ENCODE measurements at regions not wholly inside any gene's neighbourhood (a gene's known extent, or its start where the extent isn't known, plus 50 kb on each side); places are given as distances from the start of the nearest gene placed in this dataset.
"Not testable (repeated sequence)": the region's sequence is repeated elsewhere in the genome, so short reads cannot be mapped to it uniquely, and the experiment has no call there.

- DNase-seq (ENCODE audit: low read depth in 1 of 2, low spot score in 1 of 2), result no peak
These were observed 202.2 kb upstream of the CXorf66 start for GRCh38 chrX:140167551-140167950.

- no peak for DNase-seq (ENCODE audit: low read depth in 1 of 2, low spot score in 1 of 2)
These were observed 200.5 kb upstream of the CXorf66 start for GRCh38 chrX:140165849-140166248.

GRCh38 chrX:140164391-140164790, 199.1 kb upstream of the CXorf66 start:
- DNase-seq (ENCODE audit: low read depth in 1 of 2, low spot score in 1 of 2), result no peak

- no peak for DNase-seq (ENCODE audit: low read depth in 1 of 2, low spot score in 1 of 2)
These were observed 198.2 kb upstream of the CXorf66 start for GRCh38 chrX:140163371-140164159.

- DNase-seq (ENCODE audit: low read depth in 1 of 2, low spot score in 1 of 2), result no peak
These were observed 192.3 kb upstream of the CXorf66 start for GRCh38 chrX:140157611-140158010.

- no peak for DNase-seq (ENCODE audit: low read depth in 1 of 2, low spot score in 1 of 2)
These were observed 191.8 kb upstream of the CXorf66 start for GRCh38 chrX:140157143-140157542.

GRCh38 chrX:140151316-140151715, 186.0 kb upstream of the CXorf66 start:
- no peak for DNase-seq (ENCODE audit: low read depth in 1 of 2, low spot score in 1 of 2)

- no peak for DNase-seq (ENCODE audit: low read depth in 1 of 2, low spot score in 1 of 2)
These were observed 184.4 kb upstream of the CXorf66 start for GRCh38 chrX:140149761-140150160.

GRCh38 chrX:140141444-140142029, 176.2 kb upstream of the CXorf66 start:
- DNase-seq (ENCODE audit: low read depth in 1 of 2, low spot score in 1 of 2), result no peak

GRCh38 chrX:140138492-140138891, 173.2 kb upstream of the CXorf66 start:
- DNase-seq (ENCODE audit: low read depth in 1 of 2, low spot score in 1 of 2), result not testable (repeated sequence)

- DNase-seq (ENCODE audit: low read depth in 1 of 2, low spot score in 1 of 2), result not testable (repeated sequence)
These were observed 172.7 kb upstream of the CXorf66 start for GRCh38 chrX:140138065-140138464.

- no peak for DNase-seq (ENCODE audit: low read depth in 1 of 2, low spot score in 1 of 2)
These were observed 167.6 kb upstream of the CXorf66 start for GRCh38 chrX:140132937-140133336.

- DNase-seq (ENCODE audit: low read depth in 1 of 2, low spot score in 1 of 2), result no peak
These were observed 158.1 kb upstream of the CXorf66 start for GRCh38 chrX:140123446-140123845.

- DNase-seq (ENCODE audit: low read depth in 1 of 2, low spot score in 1 of 2), result not testable (repeated sequence)
These were observed 148.7 kb upstream of the CXorf66 start for GRCh38 chrX:140114059-140114458.

- DNase-seq (ENCODE audit: low read depth in 1 of 2, low spot score in 1 of 2), result no peak
These were observed 144.8 kb upstream of the CXorf66 start for GRCh38 chrX:140110081-140110650.

- DNase-seq (ENCODE audit: low read depth in 1 of 2, low spot score in 1 of 2), result no peak
These were observed 139.4 kb upstream of the CXorf66 start for GRCh38 chrX:140104760-140105159.

- no peak for DNase-seq (ENCODE audit: low read depth in 1 of 2, low spot score in 1 of 2)
These were observed 133.9 kb upstream of the CXorf66 start for GRCh38 chrX:140099221-140099620.

GRCh38 chrX:140092121-140092520, 126.8 kb upstream of the CXorf66 start:
- no peak for DNase-seq (ENCODE audit: low read depth in 1 of 2, low spot score in 1 of 2)

- DNase-seq (ENCODE audit: low read depth in 1 of 2, low spot score in 1 of 2), result peak in 1 of 2 donors; percentile 8
These were observed 126.0 kb upstream of the CXorf66 start for GRCh38 chrX:140091125-140091886.

GRCh38 chrX:140090800-140091124, 125.4 kb upstream of the CXorf66 start:
- no peak for DNase-seq (ENCODE audit: low read depth in 1 of 2, low spot score in 1 of 2)

- no peak for DNase-seq (ENCODE audit: low read depth in 1 of 2, low spot score in 1 of 2)
These were observed 123.1 kb upstream of the CXorf66 start for GRCh38 chrX:140088438-140088837.

GRCh38 chrX:140087875-140088274, 122.6 kb upstream of the CXorf66 start:
- no peak for DNase-seq (ENCODE audit: low read depth in 1 of 2, low spot score in 1 of 2)

Data from activated T-helper 1 cell treated with anti-CD3 and anti-CD28 coated beads, Interleukin-2, amount 50 U/mL, for 16 hours (primary cell).